ENCODE measurements at regions not wholly inside any gene's neighbourhood (a gene's known extent, or its start where the extent isn't known, plus 50 kb on each side); places are given as distances from the start of the nearest gene placed in this dataset.
"Not testable (repeated sequence)": the region's sequence is repeated elsewhere in the genome, so short reads cannot be mapped to it uniquely, and the experiment has no call there.

GRCh38 chr12:127043731-127044130 lies 1223.2 kb upstream of the TMEM132C start:
- no peak for ATAC-seq
- intact Hi-C loops (cut with micrococcal nuclease): no loop called here
- no peak for DNase-seq

- ATAC-seq (no peak), DNase-seq (no peak)
- intact Hi-C loops (cut with micrococcal nuclease): no loop called here
These were observed 1222.1 kb upstream of the TMEM132C start for GRCh38 chr12:127044836-127045235.

- DNase-seq: no peak
- intact Hi-C loops (cut with micrococcal nuclease): no loop called here
- ATAC-seq: no peak
These were observed 1220.5 kb upstream of the TMEM132C start for GRCh38 chr12:127046467-127046866.

GRCh38 chr12:127048057-127048456 lies 1218.9 kb upstream of the TMEM132C start:
- ATAC-seq (no peak), DNase-seq (no peak)
- intact Hi-C loops (cut with micrococcal nuclease): no loop called here

DNA sequence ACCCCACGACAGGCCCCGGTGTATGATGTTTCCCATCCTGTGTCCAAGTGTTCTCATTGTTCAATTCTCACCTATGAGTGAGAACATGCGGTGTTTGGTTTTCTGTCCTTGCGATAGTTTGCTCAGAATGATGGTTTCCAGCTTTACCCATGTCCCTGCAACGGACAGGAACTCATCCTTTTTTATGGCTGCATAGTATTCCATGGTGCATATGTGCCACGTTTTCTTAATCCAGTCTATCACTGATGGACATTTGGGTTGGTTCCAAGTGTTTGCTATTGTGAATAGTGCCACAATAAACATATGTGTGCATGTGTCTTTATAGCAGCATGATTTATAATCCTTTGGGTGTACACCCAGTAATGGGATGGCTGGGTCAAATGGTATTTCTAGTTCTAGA lies 1218.4 kb upstream of the TMEM132C start:
- ATAC-seq; intact Hi-C loops (cut with micrococcal nuclease); DNase-seq: not testable (repeated sequence)

DNA sequence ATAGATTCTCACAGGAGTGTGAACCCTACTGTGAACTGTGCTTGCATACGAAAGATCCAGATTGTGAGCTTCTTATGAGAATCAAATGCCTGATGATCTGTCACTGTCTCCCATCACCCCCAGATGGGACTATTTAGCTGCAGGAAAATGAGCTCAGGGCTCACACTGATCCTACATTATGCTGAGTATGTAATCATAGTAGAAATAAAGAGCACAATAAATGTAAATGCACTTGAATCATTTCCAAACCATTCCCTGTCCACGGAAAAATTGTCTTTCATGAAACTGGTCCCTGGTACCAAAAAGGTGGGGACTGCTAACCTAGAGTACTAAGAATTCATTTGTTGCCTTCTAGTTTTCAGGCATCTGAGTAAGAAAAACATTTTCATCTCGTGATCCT lies 1215.8 kb upstream of the TMEM132C start:
- ATAC-seq (no peak), DNase-seq (no peak)
- intact Hi-C loops (cut with micrococcal nuclease): no loop called here

DNA sequence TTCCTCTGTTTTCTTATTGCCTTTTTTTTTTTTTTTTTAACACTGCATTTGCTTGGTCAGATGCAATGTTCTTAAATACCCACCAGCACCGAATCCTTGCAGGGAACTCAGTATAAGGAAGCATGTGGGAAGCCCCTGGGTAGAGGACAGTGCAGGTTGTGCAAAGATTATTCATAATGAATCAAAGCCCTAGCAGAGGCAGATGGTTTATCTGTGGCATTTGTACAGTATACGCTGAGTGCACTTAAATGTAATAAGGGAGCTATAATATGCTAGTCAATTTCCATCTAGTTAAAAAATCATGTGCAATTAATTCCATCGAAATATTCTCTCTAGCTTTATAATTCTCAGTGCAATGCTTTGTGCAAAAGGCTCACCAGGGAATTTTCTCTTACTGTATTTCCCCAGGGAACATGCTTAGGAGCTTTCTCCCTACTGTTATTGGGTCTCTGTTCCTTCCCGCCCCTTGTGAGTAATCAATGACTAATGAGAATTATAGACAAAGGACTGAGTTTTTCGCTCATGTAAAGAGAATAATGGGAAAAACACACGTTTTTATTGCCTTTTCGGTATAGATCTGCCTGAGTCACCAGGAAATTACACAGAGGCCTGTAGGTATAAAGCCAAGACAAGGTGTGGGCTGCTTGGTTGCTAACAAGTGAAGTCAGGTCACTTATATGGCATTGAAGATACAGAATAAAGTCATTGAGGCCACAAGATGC lies 1214.3 kb upstream of the TMEM132C start:
- DNase-seq: no peak
- no peak for ATAC-seq
- intact Hi-C loops (cut with micrococcal nuclease): no loop called here

DNA sequence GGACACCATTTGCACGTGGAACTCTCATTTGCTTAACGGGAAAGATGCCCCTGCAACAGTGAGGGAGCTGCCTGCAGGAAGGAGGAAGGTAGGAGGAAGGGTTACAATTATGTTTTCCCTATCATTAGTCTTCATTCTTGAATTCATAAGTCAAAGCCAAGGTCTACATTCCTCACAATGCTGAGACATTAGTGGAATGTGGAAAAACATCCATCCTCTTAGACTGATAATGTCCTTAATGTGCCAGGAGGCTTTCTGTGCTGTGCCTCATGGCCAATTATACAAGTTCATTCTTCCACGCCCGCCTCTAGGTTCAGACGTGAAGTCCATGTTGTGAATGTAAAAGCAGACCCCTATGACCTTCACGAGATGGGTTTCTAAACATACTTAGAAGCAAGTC lies 1212.4 kb upstream of the TMEM132C start:
- no peak for ATAC-seq
- DNase-seq: no peak
- intact Hi-C loops (cut with micrococcal nuclease): no loop called here

DNA sequence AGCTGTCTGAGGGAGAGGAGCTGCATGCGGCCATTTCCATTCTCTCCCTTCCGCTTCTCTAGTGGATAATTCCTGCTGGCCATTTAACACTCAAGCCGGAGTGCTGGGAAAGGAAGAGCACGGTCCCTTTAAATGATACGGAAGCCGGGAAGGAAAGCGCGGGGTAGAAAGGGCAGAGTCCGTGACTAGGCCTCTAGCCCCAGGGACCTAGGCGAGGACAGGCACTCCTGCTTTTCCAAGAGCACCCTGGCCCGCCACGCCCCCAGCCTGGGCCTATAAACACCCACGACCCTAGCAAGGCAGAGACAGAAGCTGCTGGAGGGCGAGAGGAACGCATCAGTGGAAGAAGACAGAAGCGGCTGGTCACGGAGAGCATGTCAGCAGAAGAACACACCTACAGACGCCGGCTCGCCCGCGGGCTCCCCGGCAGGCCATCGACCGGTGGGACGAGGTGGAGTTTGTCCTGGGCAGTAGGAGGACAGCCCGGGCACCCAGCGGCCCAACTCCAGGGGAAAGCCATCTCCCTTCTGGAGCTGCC lies 1206.6 kb upstream of the TMEM132C start:
- intact Hi-C loops (cut with micrococcal nuclease): no loop called here
- ATAC-seq (no peak), DNase-seq (no peak)

DNA sequence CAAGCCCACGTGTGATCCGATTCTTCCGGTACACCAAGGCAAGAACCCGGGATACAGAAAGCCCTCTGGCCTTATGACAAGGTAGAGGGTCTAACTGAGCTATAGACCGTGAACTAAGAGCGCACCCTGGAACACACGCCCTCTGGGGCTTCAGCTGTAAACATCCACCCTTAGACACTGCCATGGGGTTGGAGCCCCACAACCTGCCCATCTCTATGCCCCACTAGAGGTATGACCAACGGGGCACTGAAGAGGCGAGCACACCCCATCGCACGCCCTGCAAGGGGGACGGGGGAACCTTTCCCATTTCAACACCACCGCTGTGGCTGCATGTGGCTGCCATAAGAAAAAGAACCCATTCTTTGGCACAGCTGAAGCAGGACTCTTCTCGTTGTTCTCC lies 1206.0 kb upstream of the TMEM132C start:
- ATAC-seq: no peak
- no peak for DNase-seq
- intact Hi-C loops (cut with micrococcal nuclease): no loop called here

GRCh38 chr12:127063339-127064072 lies 1203.5 kb upstream of the TMEM132C start:
- intact Hi-C loops (cut with micrococcal nuclease): no loop called here
- DNase-seq (no peak), ATAC-seq (no peak)

DNA sequence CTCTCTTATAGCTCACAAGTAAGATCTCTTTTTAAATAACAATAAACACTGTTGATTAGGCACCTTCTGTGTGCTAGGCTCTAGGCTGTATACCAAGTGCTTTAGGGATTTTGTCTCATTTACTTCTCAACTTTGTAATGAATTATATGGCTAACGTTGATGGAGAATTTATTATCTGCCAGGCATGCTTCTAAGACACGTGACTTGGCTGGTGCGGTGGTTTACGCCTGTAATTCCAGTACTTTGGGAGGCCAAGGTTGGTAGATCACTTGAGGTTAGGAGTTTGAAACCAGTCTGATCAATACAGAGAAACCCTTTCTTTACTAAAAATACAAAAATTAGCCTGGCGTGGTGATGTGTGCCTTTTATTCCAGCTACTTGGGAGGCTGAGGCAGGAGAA lies 1202.8 kb upstream of the TMEM132C start:
- intact Hi-C loops (cut with micrococcal nuclease): no loop called here
- no peak for DNase-seq
- ATAC-seq: no peak

- ATAC-seq: no peak
- no peak for DNase-seq
- intact Hi-C loops (cut with micrococcal nuclease): no loop called here
These were observed 1201.4 kb upstream of the TMEM132C start for GRCh38 chr12:127065595-127065994.

DNA sequence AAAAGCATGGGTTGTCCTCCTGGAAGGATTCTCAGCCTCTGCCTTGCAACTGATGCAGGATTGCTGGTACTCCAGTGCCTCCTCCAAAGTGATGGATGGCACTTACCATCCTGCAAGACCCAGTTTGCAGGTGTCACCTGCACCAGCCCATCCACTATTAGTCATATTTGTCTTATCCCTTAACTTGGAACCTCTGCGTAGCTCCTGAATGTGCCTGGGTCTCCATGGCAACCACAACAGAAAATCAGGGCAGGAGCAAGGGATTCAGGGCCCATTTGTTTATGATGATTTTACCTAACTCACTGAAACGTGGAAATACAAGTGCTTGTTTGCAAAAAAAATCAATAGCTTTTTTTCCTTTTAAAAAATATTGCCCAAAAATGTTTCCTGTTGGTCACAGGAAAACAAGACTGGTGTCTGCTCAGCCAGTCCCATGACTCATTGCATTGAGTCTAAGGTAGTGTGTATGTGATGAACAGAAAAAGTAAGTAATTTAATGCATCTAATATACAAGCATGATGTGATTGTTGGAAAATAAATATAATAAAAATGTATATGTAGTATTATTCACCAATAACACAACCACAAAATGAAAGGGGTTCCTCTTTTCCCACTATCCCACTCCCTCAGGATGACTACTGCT lies 1196.3 kb upstream of the TMEM132C start:
- DNase-seq (no peak), ATAC-seq (no peak)
- intact Hi-C loops (cut with micrococcal nuclease): no loop called here

DNA sequence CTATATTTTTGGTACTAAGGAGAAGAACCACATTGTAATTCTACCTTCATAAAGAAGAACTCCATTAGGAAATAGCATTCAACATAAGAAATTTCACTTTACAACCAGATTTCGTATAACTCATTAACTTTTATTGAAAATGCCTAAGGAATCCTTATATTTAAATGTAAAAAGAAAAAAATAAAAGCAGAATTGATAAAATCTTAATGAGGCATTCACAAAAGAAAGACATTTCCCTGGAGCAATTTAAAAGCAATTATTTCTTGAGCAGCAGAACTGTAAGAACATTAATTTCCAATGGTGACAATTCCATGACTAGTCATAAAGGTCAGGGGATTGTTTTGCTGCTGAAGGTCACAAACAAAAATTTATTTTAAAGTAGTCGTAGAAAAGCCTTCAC lies 1192.8 kb upstream of the TMEM132C start:
- DNase-seq (no peak), ATAC-seq (no peak)
- intact Hi-C loops (cut with micrococcal nuclease): no loop called here

DNA sequence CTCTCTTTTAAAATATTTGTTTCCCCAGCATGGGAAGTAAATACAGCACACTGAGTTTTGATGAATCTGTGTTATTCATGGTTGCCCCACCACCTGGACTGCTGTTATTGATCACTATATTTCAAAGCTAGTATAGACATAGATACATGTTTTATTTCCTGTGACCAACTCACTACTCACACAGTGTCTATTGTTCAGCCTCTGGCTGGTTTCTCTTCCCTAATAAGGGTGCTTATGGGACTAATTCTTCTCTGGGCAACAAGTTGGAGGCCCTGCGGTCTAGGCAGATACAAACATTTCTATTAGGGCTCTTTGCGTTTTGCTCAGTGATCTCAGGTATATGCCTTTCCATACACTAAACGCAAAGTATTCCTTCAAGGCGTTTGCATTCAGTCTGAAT lies 1191.0 kb upstream of the TMEM132C start:
- DNase-seq (no peak), ATAC-seq (no peak)
- intact Hi-C loops (cut with micrococcal nuclease): no loop called here

DNA sequence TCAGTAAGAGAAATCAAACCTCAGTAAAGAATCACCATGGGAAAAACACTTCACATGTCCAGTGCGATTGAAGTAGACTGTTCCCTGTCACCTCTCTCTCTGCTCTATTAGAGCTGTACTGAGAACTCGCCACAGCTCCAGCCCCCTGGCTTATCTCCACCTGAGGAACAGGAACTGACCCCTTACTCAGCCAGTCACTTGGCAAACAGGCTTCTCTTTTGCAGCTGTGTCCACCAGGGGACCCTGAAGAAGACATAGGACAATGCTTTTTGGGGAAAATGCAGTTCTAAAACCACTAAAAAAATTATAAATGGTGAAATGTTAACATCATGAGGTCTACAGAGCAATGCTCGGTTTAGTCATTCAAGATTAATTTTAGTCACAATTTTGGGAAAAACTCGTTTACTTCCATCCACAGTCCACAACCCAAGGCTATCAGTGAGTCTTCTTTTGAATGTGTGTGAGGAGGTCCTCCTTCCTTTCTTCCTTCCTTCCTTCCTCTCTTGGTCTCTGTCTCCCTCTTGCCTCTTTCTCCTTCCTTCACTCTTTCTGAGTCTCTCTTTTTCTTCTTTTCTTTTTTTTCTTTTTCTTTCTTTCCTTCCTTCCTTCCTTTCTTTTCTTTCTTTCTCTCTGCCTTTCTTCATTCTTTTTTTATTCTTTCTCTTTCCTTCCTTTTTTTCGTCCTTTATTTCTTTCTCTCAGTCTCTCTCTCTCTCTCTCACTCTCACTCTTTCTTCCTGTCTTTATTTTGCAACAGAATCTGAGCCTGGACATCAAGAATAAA lies 1189.5 kb upstream of the TMEM132C start:
- intact Hi-C loops (cut with micrococcal nuclease): no loop called here
- no peak for ATAC-seq
- no peak for DNase-seq

DNA sequence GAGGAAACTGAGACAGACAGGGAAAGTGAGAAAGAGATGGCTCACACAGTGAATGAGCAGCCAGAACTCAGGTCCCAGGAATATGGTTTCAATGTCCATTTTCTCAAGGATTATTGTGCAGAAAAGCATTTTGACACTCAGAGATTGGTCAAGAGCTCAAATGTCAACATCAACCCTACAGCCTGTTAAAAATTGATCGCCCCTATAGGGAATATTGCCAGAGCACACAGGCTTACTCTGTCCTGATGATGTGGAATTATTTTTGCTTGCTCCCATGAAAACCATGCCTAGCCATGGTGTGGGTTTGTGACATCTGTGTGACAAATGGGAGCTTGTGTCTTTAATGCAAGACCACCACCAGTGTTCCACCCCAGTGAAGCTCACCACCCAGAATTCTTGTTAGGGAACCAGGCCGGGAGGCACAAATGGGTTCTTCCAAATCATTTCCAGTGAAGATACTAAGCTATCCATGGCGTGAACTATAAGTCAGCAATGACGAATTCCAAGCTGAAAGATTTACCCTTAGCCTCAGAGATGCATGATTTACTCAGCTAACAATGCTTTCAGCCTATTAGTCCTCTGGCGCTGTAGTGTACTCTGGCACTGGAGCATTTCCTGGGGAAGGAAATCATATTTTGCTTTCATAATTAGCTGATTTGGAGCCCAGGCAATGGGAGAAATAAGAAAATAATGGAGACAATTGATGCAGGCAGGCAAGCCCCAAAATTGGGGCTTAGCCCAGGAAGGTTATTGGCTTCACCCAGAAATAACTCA lies 1188.2 kb upstream of the TMEM132C start:
- ATAC-seq (no peak), DNase-seq (no peak)
- intact Hi-C loops (cut with micrococcal nuclease): no loop called here

DNA sequence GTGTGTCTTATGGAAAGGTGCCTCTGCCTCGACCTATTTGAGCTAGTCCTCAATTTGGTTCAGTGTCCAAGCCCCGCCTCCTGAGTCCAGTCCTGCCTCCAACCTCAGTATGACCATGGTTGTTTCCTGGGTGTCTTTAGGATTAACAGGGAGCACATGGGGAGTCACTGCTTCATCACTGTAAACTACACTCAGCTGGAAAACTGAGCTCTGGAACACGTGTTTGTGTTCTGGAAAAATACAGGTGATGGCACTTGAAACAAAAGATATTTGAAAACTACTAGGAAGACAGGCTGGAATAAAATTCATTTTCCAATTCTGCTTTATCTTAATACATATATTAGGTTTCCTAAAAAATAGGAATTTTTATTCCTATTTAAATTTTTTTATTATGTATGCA lies 1187.3 kb upstream of the TMEM132C start:
- DNase-seq: no peak
- intact Hi-C loops (cut with micrococcal nuclease): no loop called here
- no peak for ATAC-seq
